WERI-Rb-1 (cell line): ENCODE measurements at regions not wholly inside any gene's neighbourhood (a gene's known extent, or its start where the extent isn't known, plus 50 kb on each side); places are given as distances from the start of the nearest gene placed in this dataset.

ENCODE experiments used
- DNase-seq: peaks from one replicate; pipeline ENCODE4 v3.0.0-alpha.2; 2020
- H3K27ac ChIP-seq: fragments of 250-450 bp; sonication (Bioruptor Pico); 2 replicates; pipeline ENCODE4 v1.5.1; 2020; ENCODE audit warnings: mild to moderate bottlenecking, moderate library complexity
- H3K27me3 ChIP-seq: fragments of 250-450 bp; sonication (Bioruptor Pico); 2 replicates; pipeline ENCODE4 v1.5.1; 2021; ENCODE audit warnings: mild to moderate bottlenecking, low read depth, moderate library complexity; ENCODE audit not compliant: insufficient read depth, severe bottlenecking
- H3K36me3 ChIP-seq: fragments of 250-450 bp; sonication (Bioruptor Pico); 2 replicates; pipeline ENCODE4 v1.5.1; 2020; ENCODE audit warnings: mild to moderate bottlenecking, moderate library complexity
- H3K4me3 ChIP-seq: 2 replicates; pipeline ENCODE4 v1.5.1; 2011; ENCODE audit warnings: low read depth, mild to moderate bottlenecking, control low read depth, low read length
- H3K9me3 ChIP-seq: fragments of 250-450 bp; sonication (Bioruptor Pico); 2 replicates; pipeline ENCODE4 v1.5.1; 2021; ENCODE audit warnings: mild to moderate bottlenecking, moderate library complexity; ENCODE audit not compliant: severe bottlenecking
- TF ChIP-seq, protein P1 (sequence below): IDR thresholded peaks from 2 replicates; pipeline ENCODE4 v1.5.1; 2011; ENCODE audit warnings: low read depth, mild to moderate bottlenecking, control low read depth, inconsistent platforms, low read length

DNA sequence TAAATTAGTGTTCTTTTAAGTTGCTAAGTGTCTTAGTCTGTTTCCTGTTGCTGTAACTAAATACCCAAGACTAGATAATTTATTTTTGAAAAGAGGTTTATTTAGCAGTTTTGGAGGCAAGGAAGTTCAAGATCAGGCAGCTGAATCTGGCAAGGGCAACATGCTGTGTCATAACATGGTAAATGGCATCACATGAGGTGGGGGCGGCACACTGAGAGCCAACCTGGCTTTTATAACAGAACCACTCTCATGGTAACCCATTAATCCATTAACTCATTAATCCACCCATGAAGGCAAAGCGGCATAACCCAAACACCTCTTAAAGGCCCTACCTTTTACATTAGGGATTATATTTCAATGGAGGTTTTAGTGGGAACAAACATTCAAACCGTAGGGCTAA is 182.2 kb upstream of the GATB start:
- H3K36me3 ChIP-seq, result no peaks in the 10 kb centered on the region
- peaks cover 17% of the 10 kb centered on the region for H3K9me3 ChIP-seq
- peaks cover 66% of the 10 kb centered on the region for H3K27me3 ChIP-seq
- no peak overlapping the region for H3K27ac ChIP-seq
- H3K4me3 ChIP-seq, result no peak overlapping the region
- DNase-seq, result no peak
- TF ChIP-seq, protein P1, sequence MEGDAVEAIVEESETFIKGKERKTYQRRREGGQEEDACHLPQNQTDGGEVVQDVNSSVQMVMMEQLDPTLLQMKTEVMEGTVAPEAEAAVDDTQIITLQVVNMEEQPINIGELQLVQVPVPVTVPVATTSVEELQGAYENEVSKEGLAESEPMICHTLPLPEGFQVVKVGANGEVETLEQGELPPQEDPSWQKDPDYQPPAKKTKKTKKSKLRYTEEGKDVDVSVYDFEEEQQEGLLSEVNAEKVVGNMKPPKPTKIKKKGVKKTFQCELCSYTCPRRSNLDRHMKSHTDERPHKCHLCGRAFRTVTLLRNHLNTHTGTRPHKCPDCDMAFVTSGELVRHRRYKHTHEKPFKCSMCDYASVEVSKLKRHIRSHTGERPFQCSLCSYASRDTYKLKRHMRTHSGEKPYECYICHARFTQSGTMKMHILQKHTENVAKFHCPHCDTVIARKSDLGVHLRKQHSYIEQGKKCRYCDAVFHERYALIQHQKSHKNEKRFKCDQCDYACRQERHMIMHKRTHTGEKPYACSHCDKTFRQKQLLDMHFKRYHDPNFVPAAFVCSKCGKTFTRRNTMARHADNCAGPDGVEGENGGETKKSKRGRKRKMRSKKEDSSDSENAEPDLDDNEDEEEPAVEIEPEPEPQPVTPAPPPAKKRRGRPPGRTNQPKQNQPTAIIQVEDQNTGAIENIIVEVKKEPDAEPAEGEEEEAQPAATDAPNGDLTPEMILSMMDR, result no peak

DNA sequence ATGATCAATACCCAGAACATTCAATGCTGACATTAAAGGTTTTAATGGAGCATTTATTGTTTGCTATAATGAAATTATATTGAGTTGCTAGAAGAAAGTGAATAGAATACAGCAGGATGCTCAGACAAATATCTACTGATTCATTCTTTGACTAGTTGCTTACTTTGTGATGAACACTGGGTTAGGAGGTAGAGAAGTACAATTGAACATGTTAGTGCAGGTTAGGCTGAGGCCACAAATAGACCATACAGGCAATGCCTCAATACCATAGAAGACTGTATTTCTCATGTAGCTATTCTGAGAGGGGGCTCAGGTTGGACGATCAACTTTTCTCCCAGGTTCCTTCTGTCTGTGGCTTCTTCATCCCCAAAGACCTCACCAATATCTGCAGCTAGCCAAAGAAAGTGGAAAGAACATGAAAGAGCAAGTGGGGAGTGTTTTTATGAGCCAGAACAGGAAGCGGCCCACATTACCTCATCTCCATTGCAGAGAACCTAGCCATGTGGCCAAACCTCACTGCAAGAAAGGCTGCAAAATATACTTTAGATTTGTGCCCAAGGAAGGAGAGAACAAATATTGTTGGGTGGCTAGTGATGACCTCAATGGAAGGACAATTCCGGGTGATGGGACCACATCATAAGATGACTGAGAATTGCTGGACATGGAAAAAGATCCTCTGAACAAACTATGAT is 180.3 kb upstream of the GATB start:
- H3K4me3 ChIP-seq, result no peak overlapping the region

DNA sequence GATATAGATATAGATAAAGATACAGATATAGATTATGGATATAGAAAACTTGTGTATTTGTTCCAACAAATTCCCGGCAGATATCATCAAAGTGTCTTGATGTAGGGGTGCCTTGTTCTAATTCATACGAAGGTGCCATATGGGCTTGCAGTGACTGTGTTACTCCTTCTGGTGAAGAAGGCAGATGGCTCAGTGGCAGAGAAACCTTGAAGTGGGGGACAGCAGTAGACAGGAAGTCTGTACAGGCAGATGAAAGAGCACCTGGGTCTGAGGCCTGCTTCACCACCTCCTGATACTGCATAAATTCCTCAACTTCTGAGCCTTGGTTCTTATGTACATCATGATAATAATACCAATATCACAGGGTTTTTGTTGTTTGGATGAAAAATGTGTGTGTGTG is 179.5 kb upstream of the GATB start:
- Histone ChIP-seq H3K4me3 (no peak overlapping the region), H3K36me3 (no peaks in the 10 kb centered on the region), H3K27ac (no peak overlapping the region), H3K9me3 (no peaks in the 10 kb centered on the region), H3K27me3 (peaks cover 80% of the 10 kb centered on the region)
- DNase-seq, result no peak
- TF ChIP-seq, protein P1, result no peak

More for the DNA sequence above, 180.3 kb upstream of the GATB start:
- no peak for DNase-seq
- Histone ChIP-seq H3K36me3 (no peaks in the 10 kb centered on the region), H3K27me3 (peaks cover 80% of the 10 kb centered on the region), H3K9me3 (peaks cover 3% of the 10 kb centered on the region), H3K27ac (no peak overlapping the region)
- TF ChIP-seq, protein P1, result no peak

DNA sequence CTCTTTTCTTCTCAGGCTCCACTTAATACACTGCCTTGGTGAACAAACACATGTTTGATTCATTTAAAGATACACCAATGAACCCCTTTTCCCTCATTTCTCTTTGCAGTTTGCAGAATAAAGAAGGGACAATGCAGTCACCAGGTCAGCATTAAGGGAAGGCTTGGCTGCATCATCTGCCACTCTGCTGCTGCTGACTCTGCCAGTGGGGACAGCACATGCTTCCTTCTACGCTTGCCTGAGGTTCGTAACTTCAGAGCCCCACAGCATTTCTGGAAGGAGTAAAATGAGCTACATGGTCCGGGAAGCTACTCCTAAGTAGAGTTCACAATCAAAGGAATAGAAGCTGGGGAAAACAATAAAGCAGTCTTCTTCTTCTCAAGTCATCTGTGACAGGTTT is 178.9 kb upstream of the GATB start:
- TF ChIP-seq, protein P1, result no peak
- DNase-seq, result no peak
- Histone ChIP-seq H3K36me3 (no peaks in the 10 kb centered on the region), H3K27me3 (peaks cover 82% of the 10 kb centered on the region), H3K27ac (no peak overlapping the region), H3K4me3 (no peak overlapping the region), H3K9me3 (no peaks in the 10 kb centered on the region)

DNA sequence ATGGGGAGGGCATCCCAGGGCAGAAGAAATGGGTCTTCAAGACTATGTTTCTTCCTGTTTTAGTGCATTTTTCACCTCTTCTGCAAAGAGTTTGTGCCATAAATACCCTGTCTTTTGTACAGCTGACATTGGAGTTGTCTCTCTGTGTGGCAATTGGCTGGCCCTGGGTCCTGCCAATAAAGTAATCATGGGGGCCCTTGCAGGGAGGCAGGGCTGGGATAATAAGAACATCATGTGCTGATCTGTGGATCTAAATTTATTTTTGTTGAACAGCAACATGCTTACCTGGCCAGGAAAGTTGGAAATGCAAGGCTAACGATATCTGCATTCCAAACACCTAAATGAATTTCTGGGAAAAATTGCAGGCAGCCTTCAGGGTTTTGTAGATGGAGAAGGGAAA is 174.6 kb upstream of the GATB start:
- H3K27me3 ChIP-seq, result peaks cover 79% of the 10 kb centered on the region
- H3K4me3 ChIP-seq, result no peak overlapping the region
- no peak overlapping the region for H3K27ac ChIP-seq
- no peaks in the 10 kb centered on the region for H3K9me3 ChIP-seq
- H3K36me3 ChIP-seq, result no peaks in the 10 kb centered on the region
- TF ChIP-seq, protein P1, result no peak
- DNase-seq, result no peak

DNA sequence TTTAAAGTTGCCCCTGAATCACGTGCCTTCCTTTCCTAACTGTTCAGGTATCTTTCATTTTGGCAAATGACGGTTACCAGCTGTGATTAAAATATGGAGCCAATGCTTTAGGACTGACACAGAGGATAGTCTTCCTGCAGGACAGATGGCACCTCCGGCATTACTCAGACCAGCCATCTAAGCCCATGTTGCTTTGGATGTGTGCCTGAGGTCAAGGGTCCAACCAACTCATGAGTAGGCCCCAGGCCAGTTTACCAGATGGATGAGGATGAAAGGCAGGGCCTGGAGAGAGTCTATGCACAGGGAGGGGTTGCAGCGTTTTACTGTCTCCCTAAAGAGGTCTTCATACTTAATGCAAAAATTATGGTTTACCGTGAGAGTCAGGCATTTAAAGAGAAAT is 174.0 kb upstream of the GATB start:
- Histone ChIP-seq H3K27me3 (peaks cover 78% of the 10 kb centered on the region), H3K9me3 (no peaks in the 10 kb centered on the region), H3K4me3 (no peak overlapping the region), H3K36me3 (no peaks in the 10 kb centered on the region), H3K27ac (no peak overlapping the region)
- no peak for DNase-seq
- TF ChIP-seq, protein P1, result no peak
